Transverse colon (tissue), 4 donors: ENCODE measurements at regions not wholly inside any gene's neighbourhood (a gene's known extent, or its start where the extent isn't known, plus 50 kb on each side); places are given as distances from the start of the nearest gene placed in this dataset.
"Not testable (repeated sequence)": the region's sequence is repeated elsewhere in the genome, so short reads cannot be mapped to it uniquely, and the experiment has no call there.

Source experiments
- DNase-seq: peaks from one replicate; pipeline ENCODE4 v3.0.0-alpha.2; 2019
- H3K27ac ChIP-seq, 4 donors: fragments of 200-600 bp; sonication (generic); 2 replicates each; pipeline ENCODE4 v1.5.1; 2016 to 2018; ENCODE audit warnings: inconsistent platforms in 4 of 4
- H3K27me3 ChIP-seq: fragments of 200-600 bp; sonication (generic); 2 replicates; pipeline ENCODE4 v1.5.1; 2017; ENCODE audit warnings: inconsistent platforms
- H3K36me3 ChIP-seq, 4 donors: fragments of 200-600 bp; sonication (generic); 2 replicates each; pipeline ENCODE4 v1.5.1; 2017 to 2019; ENCODE audit warnings: inconsistent platforms in 4 of 4
- H3K4me1 ChIP-seq, 4 donors: fragments of 200-600 bp; sonication (generic); 2 replicates each; pipeline ENCODE4 v1.5.1; 2017 to 2020; ENCODE audit warnings: inconsistent platforms in 4 of 4
- H3K4me3 ChIP-seq, 4 donors: fragments of 200-600 bp; sonication (generic); 1 replicate in 1 of 4; 2 replicates in 3 of 4; pipeline versions ENCODE4 v1.5.1 to v1.6.1; 2017 to 2019; ENCODE audit warnings: inconsistent platforms in 4 of 4
- H3K9me3 ChIP-seq, 2 donors: fragments of 200-600 bp; sonication (generic); 2 replicates each; pipeline ENCODE4 v1.5.1; 2017 to 2019; ENCODE audit warnings: inconsistent platforms in 2 of 2
- CTCF ChIP-seq, 5 experiments: fragments of 200-600 bp in 3 of 5; fragments of 450-650 bp in 2 of 5; sonication (generic) in 3 of 5; IDR thresholded peaks; 1 replicate in 2 of 5; 2 replicates in 3 of 5; pipeline ENCODE4 v1.5.1; 2016 to 2017; ENCODE audit warnings: antibody characterized with exemption in 5 of 5, inconsistent platforms in 3 of 5, mild to moderate bottlenecking in 2 of 5, moderate library complexity in 1 of 5
- EP300 ChIP-seq: sonication (generic); formaldehyde crosslinking; IDR thresholded peaks from one replicate; pipeline ENCODE4 v1.6.1; 2017; ENCODE audit warnings: antibody characterized with exemption, low read depth
- POLR2A ChIP-seq: fragments of 450-650 bp; IDR thresholded peaks from one replicate; pipeline ENCODE4 v1.6.1; 2016; ENCODE audit warnings: antibody characterized with exemption, mild to moderate bottlenecking, moderate library complexity
- POLR2AphosphoS5 ChIP-seq, 3 donors: sonication (generic); formaldehyde crosslinking; IDR thresholded peaks; one replicate each; pipeline ENCODE4 v1.6.1; 2016; ENCODE audit warnings: antibody characterized with exemption in 3 of 3
- WGBS, 2 donors: methylation state at CpG; one replicate each; pipeline ENCODE4 v1.1.5; 2018; ENCODE audit warnings: low coverage in 1 of 2; 5-methylcytosine and 5-hydroxymethylcytosine counted together
- in situ Hi-C, 4 donors: fragments of 200-750 bp; cut with MboI; loops; one replicate each; pipeline versions ENCODE4 v1.15.0 to v1.15.1; 2017; ENCODE audit warnings: low sequenced_read_pairs in 3 of 4, low pct_ligation_motif_present in 1 of 4, low pct_unique_long_range_greater_than_20kb in 1 of 4
- intact Hi-C: fragments of 100-400 bp; cut with DNase I; formaldehyde crosslinking; loops from one replicate; pipeline ENCODE4 v1.15.1; 2023; ENCODE audit warnings: low total_unique reads

DNA sequence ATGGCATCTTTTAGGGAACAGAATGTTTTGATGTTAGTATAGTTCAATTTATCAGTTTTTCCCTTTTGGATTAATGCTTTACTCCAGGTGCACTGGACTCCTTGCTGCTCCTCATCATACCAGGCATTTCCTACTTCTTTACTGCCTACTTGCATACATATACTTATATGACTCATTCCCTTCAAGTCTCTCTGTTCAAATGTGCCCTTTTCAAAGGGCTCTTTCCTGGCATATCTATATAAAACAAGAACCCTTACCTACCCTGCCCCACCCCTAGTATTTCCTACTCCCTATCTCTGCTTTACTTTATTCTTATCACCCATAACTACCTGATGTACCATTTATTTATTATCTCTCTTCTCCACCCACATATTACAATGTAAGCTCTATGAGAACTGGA, 90.6 kb downstream of the CAPZA3 start:
- in situ Hi-C loops (no loop called here), intact Hi-C loops (no loop called here)
- no peak for TF ChIP-seq POLR2AphosphoS5 (IDR thresholded peaks at IDR 0.05)
- no peak for TF ChIP-seq POLR2A
- TF ChIP-seq CTCF (IDR thresholded peaks at IDR 0.05), result no peak
- no peak for TF ChIP-seq EP300
- H3K4me3 ChIP-seq, result no peak overlapping the region
- DNase-seq, result no peak
- peaks cover 0 to 5% of the 10 kb centered on the region in 2 donors for H3K9me3 ChIP-seq
- H3K4me1 ChIP-seq, result no peaks in the 10 kb centered on the region
- H3K36me3 ChIP-seq, result no peaks in the 10 kb centered on the region
- no peak overlapping the region for H3K27ac ChIP-seq
- no peaks in the 10 kb centered on the region for H3K27me3 ChIP-seq

GRCh38 chr12:18828987-18829386, 91.1 kb downstream of the CAPZA3 start:
- in situ Hi-C loops, result no loop called here

DNA sequence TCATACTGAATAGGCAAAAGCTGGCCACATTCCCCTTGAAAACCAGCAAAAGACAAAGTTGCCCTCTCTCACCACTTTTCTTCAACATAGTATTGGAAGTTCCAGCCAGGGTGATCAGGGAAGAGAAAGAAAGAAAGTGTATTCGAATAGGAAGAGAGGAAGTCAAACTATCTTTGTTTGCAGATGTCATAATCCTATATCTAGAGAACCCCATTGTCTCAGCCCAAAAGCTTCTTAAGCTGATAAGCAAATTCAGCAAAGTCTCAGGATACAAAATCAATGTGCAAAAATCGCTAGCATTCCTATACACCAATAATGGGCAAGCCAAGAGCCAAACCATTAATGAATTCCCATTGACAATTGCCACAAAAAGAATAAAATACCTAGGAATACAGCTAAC, 95.0 kb downstream of the CAPZA3 start:
- H3K27me3 ChIP-seq, in situ Hi-C loops, H3K27ac ChIP-seq, H3K36me3 ChIP-seq, DNase-seq, H3K4me3 ChIP-seq, H3K4me1 ChIP-seq, H3K9me3 ChIP-seq, intact Hi-C loops: not testable (repeated sequence)
- WGBS, 2 donors, result 67 to 71% methylated on average over 1 to 2 of the region's 2 CpGs

More at GRCh38 chr12:18828987-18829386, 91.1 kb downstream of the CAPZA3 start:
- Histone ChIP-seq H3K36me3 (no peaks in the 10 kb centered on the region), H3K27ac (no peak overlapping the region), H3K27me3 (no peaks in the 10 kb centered on the region), H3K9me3 (peaks cover 0 to 5% of the 10 kb centered on the region in 2 donors), H3K4me3 (no peak overlapping the region), H3K4me1 (no peaks in the 10 kb centered on the region)
- intact Hi-C loops, result no loop called here
- no peak for TF ChIP-seq POLR2AphosphoS5 (IDR thresholded peaks at IDR 0.05)
- no peak for TF ChIP-seq CTCF (IDR thresholded peaks at IDR 0.05)
- no peak for TF ChIP-seq POLR2A
- no peak for TF ChIP-seq EP300
- no peak for DNase-seq

- H3K9me3 ChIP-seq, result no peaks in the 10 kb centered on the region
- H3K27me3 ChIP-seq, result no peaks in the 10 kb centered on the region
- WGBS, 2 donors, result 53 to 90% methylated on average over 3 to 4 of the region's 4 CpGs
- intact Hi-C loops (no loop called here), in situ Hi-C loops (no loop called here)
- DNase-seq, result no peak
- H3K4me1 ChIP-seq, result no peaks in the 10 kb centered on the region
- TF ChIP-seq POLR2AphosphoS5 (IDR thresholded peaks at IDR 0.05), result peak; percentile 89 to 93 (median 89)
- TF ChIP-seq POLR2A, result no peak
- peak; percentile 92 for TF ChIP-seq EP300
- no peaks in the 10 kb centered on the region for H3K36me3 ChIP-seq
- H3K27ac ChIP-seq, result no peak overlapping the region
- no peak overlapping the region for H3K4me3 ChIP-seq
Measured at GRCh38 chr12:18837025-18837424, 99.1 kb downstream of the CAPZA3 start.

GRCh38 chr12:18837505-18837904, 99.6 kb downstream of the CAPZA3 start:
- TF ChIP-seq CTCF (IDR thresholded peaks at IDR 0.05), result no peak
- H3K36me3 ChIP-seq, result no peaks in the 10 kb centered on the region
- H3K4me1 ChIP-seq, result no peaks in the 10 kb centered on the region
- in situ Hi-C loops (no loop called here), intact Hi-C loops (no loop called here)
- no peaks in the 10 kb centered on the region for H3K27me3 ChIP-seq
- 57 to 60% methylated on average over 2 of the region's 2 CpGs for WGBS, 2 donors
- H3K27ac ChIP-seq, result no peak overlapping the region
- DNase-seq, result no peak
- H3K4me3 ChIP-seq, result no peak overlapping the region
- H3K9me3 ChIP-seq, result no peaks in the 10 kb centered on the region

DNA sequence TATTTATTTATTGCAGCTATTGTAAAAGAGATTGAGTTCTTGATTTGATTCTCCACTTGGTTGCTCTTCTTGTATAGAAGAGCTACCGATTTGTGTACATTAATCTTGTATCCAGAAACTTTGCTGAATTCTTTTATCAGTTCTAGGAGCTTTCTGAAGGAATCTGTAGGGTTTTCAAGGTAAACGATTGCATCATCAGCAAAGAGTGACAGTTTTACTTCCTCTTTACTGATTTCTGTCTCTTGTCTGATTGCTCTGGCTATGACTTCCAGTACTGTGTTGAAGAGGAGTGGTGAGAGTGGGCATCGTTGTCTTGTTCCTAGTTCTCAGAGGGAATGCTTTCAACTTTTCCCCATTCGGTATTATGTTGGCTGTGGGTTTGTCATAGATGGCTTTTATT, 103.1 kb downstream of the CAPZA3 start:
- intact Hi-C loops, H3K9me3 ChIP-seq, H3K4me3 ChIP-seq, in situ Hi-C loops, H3K27me3 ChIP-seq, DNase-seq, H3K4me1 ChIP-seq, H3K27ac ChIP-seq, H3K36me3 ChIP-seq: not testable (repeated sequence)
- 79 to 85% methylated on average over 4 of the region's 4 CpGs for WGBS, 2 donors
